WTC11 (cell line): ENCODE measurements at regions not wholly inside any gene's neighbourhood (a gene's known extent, or its start where the extent isn't known, plus 50 kb on each side); places are given as distances from the start of the nearest gene placed in this dataset.

Source experiments
- ATF2 ChIP-seq: sonication (generic); formaldehyde crosslinking; IDR thresholded peaks from 2 replicates; pipeline ENCODE4 v1.8.1; 2022; ENCODE audit warnings: low read depth, missing genetic modification reagents, borderline replicate concordance
- CBFB ChIP-seq: sonication (generic); formaldehyde crosslinking; IDR thresholded peaks from 2 replicates; pipeline ENCODE4 v1.8.1; 2022; ENCODE audit warnings: mild to moderate bottlenecking, low read depth, missing genetic modification reagents
- CREB1 ChIP-seq: sonication (generic); formaldehyde crosslinking; IDR thresholded peaks from 2 replicates; pipeline ENCODE4 v1.8.0; 2023; ENCODE audit warnings: mild to moderate bottlenecking, missing genetic modification reagents
- CREM ChIP-seq: sonication (generic); formaldehyde crosslinking; IDR thresholded peaks from 2 replicates; pipeline ENCODE4 v1.8.1; 2022; ENCODE audit warnings: mild to moderate bottlenecking, missing genetic modification reagents, moderate library complexity
- E2F4 ChIP-seq: sonication (generic); formaldehyde crosslinking; IDR thresholded peaks from 2 replicates; pipeline ENCODE4 v1.8.1; 2022; ENCODE audit warnings: low read depth, mild to moderate bottlenecking, moderate library complexity, missing genetic modification reagents, borderline replicate concordance
- EMX1 ChIP-seq: fragments of 250-450 bp; sonication (Bioruptor Pico); IDR thresholded peaks from 2 replicates; pipeline ENCODE4 v1.8.0; 2021; ENCODE audit warnings: mild to moderate bottlenecking
- IRF2 ChIP-seq: sonication (generic); formaldehyde crosslinking; IDR thresholded peaks from 2 replicates; pipeline ENCODE4 v1.8.0; 2022; ENCODE audit warnings: low read depth, missing genetic modification reagents, borderline replicate concordance
- KAT7 ChIP-seq: sonication (generic); formaldehyde crosslinking; IDR thresholded peaks from 2 replicates; pipeline ENCODE4 v1.8.1; 2023; ENCODE audit warnings: missing genetic modification reagents, mild to moderate bottlenecking, borderline replicate concordance
- NR2C2 ChIP-seq: sonication (generic); formaldehyde crosslinking; IDR thresholded peaks from 2 replicates; pipeline ENCODE4 v1.8.0; 2022; ENCODE audit warnings: mild to moderate bottlenecking, missing genetic modification reagents
- PRRX2 ChIP-seq: fragments of 250-450 bp; sonication (Bioruptor Pico); IDR thresholded peaks from 2 replicates; pipeline ENCODE4 v1.8.0; 2021; ENCODE audit warnings: mild to moderate bottlenecking
- ZNF121 ChIP-seq: sonication (generic); formaldehyde crosslinking; IDR thresholded peaks from 2 replicates; pipeline ENCODE4 v1.8.0; 2023; ENCODE audit warnings: missing genetic modification reagents
- TF ChIP-seq, protein P1 (sequence below): fragments of 200-600 bp; IDR thresholded peaks from 2 replicates; pipeline ENCODE4 v1.8.0; 2022; ENCODE audit warnings: antibody characterized with exemption
- TF ChIP-seq, protein P2 (sequence below): sonication (generic); formaldehyde crosslinking; IDR thresholded peaks from 2 replicates; pipeline ENCODE4 v1.8.1; 2023; ENCODE audit warnings: mild to moderate bottlenecking, missing genetic modification reagents, moderate library complexity
- TF ChIP-seq, protein P3 (sequence below): sonication (generic); formaldehyde crosslinking; IDR thresholded peaks from 2 replicates; pipeline ENCODE4 v1.8.0; 2023; ENCODE audit warnings: mild to moderate bottlenecking, missing genetic modification reagents

GRCh38 chr4:131411393-131411792, 1737.7 kb upstream of the PCDH10 start:
- no peak for TF ChIP-seq NR2C2 (CRISPR knock-in tag)
- TF ChIP-seq CREB1 (CRISPR knock-in tag) = no peak
- TF ChIP-seq, protein P1, sequence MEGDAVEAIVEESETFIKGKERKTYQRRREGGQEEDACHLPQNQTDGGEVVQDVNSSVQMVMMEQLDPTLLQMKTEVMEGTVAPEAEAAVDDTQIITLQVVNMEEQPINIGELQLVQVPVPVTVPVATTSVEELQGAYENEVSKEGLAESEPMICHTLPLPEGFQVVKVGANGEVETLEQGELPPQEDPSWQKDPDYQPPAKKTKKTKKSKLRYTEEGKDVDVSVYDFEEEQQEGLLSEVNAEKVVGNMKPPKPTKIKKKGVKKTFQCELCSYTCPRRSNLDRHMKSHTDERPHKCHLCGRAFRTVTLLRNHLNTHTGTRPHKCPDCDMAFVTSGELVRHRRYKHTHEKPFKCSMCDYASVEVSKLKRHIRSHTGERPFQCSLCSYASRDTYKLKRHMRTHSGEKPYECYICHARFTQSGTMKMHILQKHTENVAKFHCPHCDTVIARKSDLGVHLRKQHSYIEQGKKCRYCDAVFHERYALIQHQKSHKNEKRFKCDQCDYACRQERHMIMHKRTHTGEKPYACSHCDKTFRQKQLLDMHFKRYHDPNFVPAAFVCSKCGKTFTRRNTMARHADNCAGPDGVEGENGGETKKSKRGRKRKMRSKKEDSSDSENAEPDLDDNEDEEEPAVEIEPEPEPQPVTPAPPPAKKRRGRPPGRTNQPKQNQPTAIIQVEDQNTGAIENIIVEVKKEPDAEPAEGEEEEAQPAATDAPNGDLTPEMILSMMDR = no peak
- TF ChIP-seq KAT7 (CRISPR knock-in tag) = no peak
- TF ChIP-seq EMX1 = no peak
- no peak for TF ChIP-seq ZNF121 (CRISPR knock-in tag)
- no peak for TF ChIP-seq IRF2
- no peak for TF ChIP-seq CBFB
- TF ChIP-seq E2F4 (CRISPR knock-in tag) = no peak
- TF ChIP-seq PRRX2 (CRISPR knock-in tag) = no peak
- TF ChIP-seq, protein P2, sequence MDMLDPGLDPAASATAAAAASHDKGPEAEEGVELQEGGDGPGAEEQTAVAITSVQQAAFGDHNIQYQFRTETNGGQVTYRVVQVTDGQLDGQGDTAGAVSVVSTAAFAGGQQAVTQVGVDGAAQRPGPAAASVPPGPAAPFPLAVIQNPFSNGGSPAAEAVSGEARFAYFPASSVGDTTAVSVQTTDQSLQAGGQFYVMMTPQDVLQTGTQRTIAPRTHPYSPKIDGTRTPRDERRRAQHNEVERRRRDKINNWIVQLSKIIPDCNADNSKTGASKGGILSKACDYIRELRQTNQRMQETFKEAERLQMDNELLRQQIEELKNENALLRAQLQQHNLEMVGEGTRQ (CRISPR knock-in tag) = no peak
- TF ChIP-seq CREM = no peak
- TF ChIP-seq ATF2 (CRISPR knock-in tag) = no peak
- TF ChIP-seq, protein P3, sequence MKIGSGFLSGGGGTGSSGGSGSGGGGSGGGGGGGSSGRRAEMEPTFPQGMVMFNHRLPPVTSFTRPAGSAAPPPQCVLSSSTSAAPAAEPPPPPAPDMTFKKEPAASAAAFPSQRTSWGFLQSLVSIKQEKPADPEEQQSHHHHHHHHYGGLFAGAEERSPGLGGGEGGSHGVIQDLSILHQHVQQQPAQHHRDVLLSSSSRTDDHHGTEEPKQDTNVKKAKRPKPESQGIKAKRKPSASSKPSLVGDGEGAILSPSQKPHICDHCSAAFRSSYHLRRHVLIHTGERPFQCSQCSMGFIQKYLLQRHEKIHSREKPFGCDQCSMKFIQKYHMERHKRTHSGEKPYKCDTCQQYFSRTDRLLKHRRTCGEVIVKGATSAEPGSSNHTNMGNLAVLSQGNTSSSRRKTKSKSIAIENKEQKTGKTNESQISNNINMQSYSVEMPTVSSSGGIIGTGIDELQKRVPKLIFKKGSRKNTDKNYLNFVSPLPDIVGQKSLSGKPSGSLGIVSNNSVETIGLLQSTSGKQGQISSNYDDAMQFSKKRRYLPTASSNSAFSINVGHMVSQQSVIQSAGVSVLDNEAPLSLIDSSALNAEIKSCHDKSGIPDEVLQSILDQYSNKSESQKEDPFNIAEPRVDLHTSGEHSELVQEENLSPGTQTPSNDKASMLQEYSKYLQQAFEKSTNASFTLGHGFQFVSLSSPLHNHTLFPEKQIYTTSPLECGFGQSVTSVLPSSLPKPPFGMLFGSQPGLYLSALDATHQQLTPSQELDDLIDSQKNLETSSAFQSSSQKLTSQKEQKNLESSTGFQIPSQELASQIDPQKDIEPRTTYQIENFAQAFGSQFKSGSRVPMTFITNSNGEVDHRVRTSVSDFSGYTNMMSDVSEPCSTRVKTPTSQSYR = no peak
